ENCODE measurements at regions not wholly inside any gene's neighbourhood (a gene's known extent, or its start where the extent isn't known, plus 50 kb on each side); places are given as distances from the start of the nearest gene placed in this dataset.

GRCh38 chr16:79267781-79268180, 332.8 kb downstream of the MAF start:
- ChIA-PET CTCF (no interaction called here), POLR2A (no interaction called here)
- peaks cover 5% of the 10 kb centered on the region for H3K9me3 Mint-ChIP-seq
- H3K4me1 Mint-ChIP-seq, result peaks cover 33% of the 10 kb centered on the region
- DNase-seq (no peak), ATAC-seq (ENCODE audit: low read depth) (no peak)
- peaks cover 35% of the 10 kb centered on the region for H3K27me3 Mint-ChIP-seq
- intact Hi-C loops (cut with micrococcal nuclease), result loop anchor here (5.0 kb wide), 1 partner anchor 90 kb away; no protein-coding TSS in a partner anchor
- H3K27ac Mint-ChIP-seq, result no peak overlapping the region
- no peaks in the 10 kb centered on the region for H3K36me3 Mint-ChIP-seq (ENCODE audit: low read depth)
- TF ChIP-seq, protein P1, sequence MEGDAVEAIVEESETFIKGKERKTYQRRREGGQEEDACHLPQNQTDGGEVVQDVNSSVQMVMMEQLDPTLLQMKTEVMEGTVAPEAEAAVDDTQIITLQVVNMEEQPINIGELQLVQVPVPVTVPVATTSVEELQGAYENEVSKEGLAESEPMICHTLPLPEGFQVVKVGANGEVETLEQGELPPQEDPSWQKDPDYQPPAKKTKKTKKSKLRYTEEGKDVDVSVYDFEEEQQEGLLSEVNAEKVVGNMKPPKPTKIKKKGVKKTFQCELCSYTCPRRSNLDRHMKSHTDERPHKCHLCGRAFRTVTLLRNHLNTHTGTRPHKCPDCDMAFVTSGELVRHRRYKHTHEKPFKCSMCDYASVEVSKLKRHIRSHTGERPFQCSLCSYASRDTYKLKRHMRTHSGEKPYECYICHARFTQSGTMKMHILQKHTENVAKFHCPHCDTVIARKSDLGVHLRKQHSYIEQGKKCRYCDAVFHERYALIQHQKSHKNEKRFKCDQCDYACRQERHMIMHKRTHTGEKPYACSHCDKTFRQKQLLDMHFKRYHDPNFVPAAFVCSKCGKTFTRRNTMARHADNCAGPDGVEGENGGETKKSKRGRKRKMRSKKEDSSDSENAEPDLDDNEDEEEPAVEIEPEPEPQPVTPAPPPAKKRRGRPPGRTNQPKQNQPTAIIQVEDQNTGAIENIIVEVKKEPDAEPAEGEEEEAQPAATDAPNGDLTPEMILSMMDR (IDR thresholded peaks at IDR 0.05), result no peak
- no peak overlapping the region for H3K4me3 Mint-ChIP-seq

DNA sequence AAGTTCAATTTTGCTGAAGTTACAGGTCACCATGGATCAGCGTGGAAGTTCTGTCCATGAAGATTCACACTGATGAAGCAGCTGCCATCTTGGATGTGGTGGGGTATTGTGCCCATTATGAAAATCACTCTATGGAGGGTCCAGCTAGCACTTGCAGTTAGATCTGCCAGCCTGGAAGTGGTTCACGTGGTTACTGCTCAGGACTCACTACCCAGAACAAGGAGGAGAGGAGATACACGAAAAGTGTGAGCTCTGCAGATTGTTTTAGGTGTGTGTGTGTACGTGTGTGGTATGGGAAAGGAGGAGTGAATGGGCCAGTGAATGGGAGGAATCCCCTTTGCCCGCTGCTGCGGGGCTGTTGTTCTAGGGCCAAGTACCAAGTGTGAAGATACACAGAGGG, 333.4 kb downstream of the MAF start:
- ChIA-PET POLR2A (no interaction called here), CTCF (no interaction called here)
- ATAC-seq (ENCODE audit: low read depth) (no peak), DNase-seq (no peak)
- intact Hi-C loops (cut with micrococcal nuclease), result loop anchor here (5.0 kb wide), 1 partner anchor 90 kb away; no protein-coding TSS in a partner anchor
- H3K27ac Mint-ChIP-seq, result no peak overlapping the region
- H3K4me1 Mint-ChIP-seq, result peaks cover 33% of the 10 kb centered on the region
- TF ChIP-seq, protein P1 (IDR thresholded peaks at IDR 0.05), result no peak
- peaks cover 36% of the 10 kb centered on the region for H3K27me3 Mint-ChIP-seq
- no peaks in the 10 kb centered on the region for H3K36me3 Mint-ChIP-seq (ENCODE audit: low read depth)
- H3K9me3 Mint-ChIP-seq, result peaks cover 5% of the 10 kb centered on the region
- H3K4me3 Mint-ChIP-seq, result no peak overlapping the region

GRCh38 chr16:79265701-79266100, 334.8 kb downstream of the MAF start:
- ChIA-PET POLR2A (no interaction called here), CTCF (no interaction called here)
- Mint-ChIP-seq H3K27me3 (peaks cover 38% of the 10 kb centered on the region), H3K4me3 (no peak overlapping the region), H3K4me1 (peaks cover 29% of the 10 kb centered on the region), H3K36me3 (ENCODE audit: low read depth) (no peaks in the 10 kb centered on the region), H3K9me3 (peaks cover 5% of the 10 kb centered on the region), H3K27ac (no peak overlapping the region)
- intact Hi-C loops (cut with micrococcal nuclease), result loop anchor here (5.0 kb wide), 1 partner anchor 88 kb away; no protein-coding TSS in a partner anchor
- ATAC-seq (ENCODE audit: low read depth) (no peak), DNase-seq (no peak)
- TF ChIP-seq, protein P1 (IDR thresholded peaks at IDR 0.05), result no peak

- ATAC-seq (ENCODE audit: low read depth) (no peak), DNase-seq (no peak)
- Mint-ChIP-seq H3K27me3 (peaks cover 40% of the 10 kb centered on the region), H3K9me3 (peaks cover 5% of the 10 kb centered on the region), H3K4me3 (no peak overlapping the region), H3K36me3 (ENCODE audit: low read depth) (no peaks in the 10 kb centered on the region), H3K27ac (no peak overlapping the region), H3K4me1 (peaks cover 28% of the 10 kb centered on the region)
- ChIA-PET CTCF (no interaction called here), POLR2A (no interaction called here)
- intact Hi-C loops (cut with micrococcal nuclease), result loop anchor here (5.0 kb wide), 1 partner anchor 88 kb away; no protein-coding TSS in a partner anchor
- TF ChIP-seq, protein P1 (IDR thresholded peaks at IDR 0.05), result no peak
These were observed 335.3 kb downstream of the MAF start for GRCh38 chr16:79265196-79265595.

DNA sequence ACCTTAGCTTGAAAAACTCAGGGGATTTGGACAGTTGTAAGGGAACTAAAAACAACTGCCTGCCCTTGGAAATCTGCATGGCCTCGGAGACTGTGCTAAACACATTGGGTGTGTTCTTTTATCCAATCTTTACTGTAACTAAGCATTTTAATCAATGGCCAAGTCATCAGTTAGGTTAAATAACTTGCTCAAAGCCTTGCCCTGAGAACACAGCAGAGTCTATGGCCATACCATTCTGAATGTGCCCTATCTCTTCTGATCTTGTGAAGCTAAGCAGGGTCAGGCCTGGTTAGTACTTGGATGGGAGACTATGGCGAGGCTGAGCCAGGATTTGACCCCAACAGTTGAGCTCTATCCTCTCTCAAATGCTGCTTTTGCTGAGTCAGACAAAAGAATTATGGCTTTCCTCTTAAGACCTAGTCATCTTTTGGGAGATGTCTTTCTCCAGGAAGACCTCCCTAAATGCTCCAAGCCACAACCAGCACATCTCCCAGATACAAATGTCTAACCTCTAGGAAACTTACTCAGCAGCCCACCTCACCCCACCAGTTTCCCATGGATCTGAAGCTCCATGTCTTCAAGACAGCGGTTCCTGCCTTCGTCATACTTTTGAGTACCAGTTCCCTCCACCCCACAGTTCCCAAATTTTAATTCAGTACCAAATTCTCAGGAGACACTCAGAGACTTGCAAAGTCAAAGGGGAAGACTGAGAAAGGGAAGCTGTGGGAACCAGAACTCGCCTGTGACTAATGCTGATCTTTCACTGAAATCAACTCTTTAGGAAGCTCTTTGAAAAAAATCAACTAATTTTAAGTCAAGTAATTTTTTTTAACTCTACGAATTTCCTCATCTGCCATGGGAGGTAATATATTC, 336.1 kb downstream of the MAF start:
- Mint-ChIP-seq H3K4me3 (no peak overlapping the region), H3K27me3 (peaks cover 43% of the 10 kb centered on the region), H3K9me3 (peaks cover 5% of the 10 kb centered on the region), H3K27ac (no peak overlapping the region), H3K36me3 (ENCODE audit: low read depth) (no peaks in the 10 kb centered on the region), H3K4me1 (peaks cover 21% of the 10 kb centered on the region)
- ChIA-PET CTCF (no interaction called here), POLR2A (no interaction called here)
- DNase-seq, result no peak
- TF ChIP-seq, protein P1 (IDR thresholded peaks at IDR 0.05), result no peak
- intact Hi-C loops (cut with micrococcal nuclease), result loop anchor here (5.0 kb wide), 1 partner anchor 87 kb away; no protein-coding TSS in a partner anchor
- no peak for ATAC-seq (ENCODE audit: low read depth)
